Caco-2 (cell line): ENCODE measurements at regions not wholly inside any gene's neighbourhood (a gene's known extent, or its start where the extent isn't known, plus 50 kb on each side); places are given as distances from the start of the nearest gene placed in this dataset.

Source experiments
- BruUV-seq: library from RNA; stranded (reverse); fragments of 400-500 nt; replicated peaks from 2 replicates; lab custom pipeline; 2021; lab: Mats Ljungman, UMichigan
- CTCF ChIA-PET: fragments of 300-600 bp; sonication (Branson Sonifier 250); formaldehyde crosslinking; loops from one replicate; lab custom pipeline; 2022; ENCODE audit warnings: antibody characterized with exemption; lab: Charles Lee
- POLR2A ChIA-PET: fragments of 300-600 bp; sonication (Branson Sonifier 250); formaldehyde crosslinking; loops from one replicate; lab custom pipeline; 2022; ENCODE audit warnings: antibody characterized with exemption; lab: Charles Lee
- DNase-seq, 2 experiments: peaks; one replicate each; pipeline versions ENCODE4 v3.0.0 to v3.0.0-alpha.2; 2020 to 2022
- H3K27me3 ChIP-seq: replicated peaks from 2 replicates; pipeline ENCODE4 v1.6.0; 2011; ENCODE audit warnings: low read length; ENCODE audit not compliant: control insufficient read depth, insufficient read depth
- H3K36me3 ChIP-seq: 2 replicates; pipeline ENCODE4 v1.5.1; 2011; ENCODE audit warnings: low read length; ENCODE audit not compliant: control insufficient read depth, insufficient read depth
- H3K4me1 ChIP-seq: fragments of 250-450 bp; sonication (Bioruptor Pico); 2 replicates; pipeline ENCODE4 v1.5.1; 2020; ENCODE audit warnings: mild to moderate bottlenecking
- H3K4me3 ChIP-seq: 2 replicates; pipeline ENCODE4 v1.5.1; 2011; ENCODE audit warnings: low read depth, mild to moderate bottlenecking, control low read depth, low read length
- H3K9me3 ChIP-seq: fragments of 250-450 bp; sonication (Bioruptor Pico); 2 replicates; pipeline ENCODE4 v1.5.1; 2020; ENCODE audit warnings: mild to moderate bottlenecking, moderate library complexity
- H3K27ac Mint-ChIP-seq: one replicate; pipeline ENCODE4 v1.8.0; 2022; ENCODE audit warnings: mixed read lengths; ENCODE audit not compliant: unreplicated experiment
- H3K27me3 Mint-ChIP-seq: one replicate; pipeline ENCODE4 v1.8.0; 2022; ENCODE audit warnings: mixed read lengths; ENCODE audit not compliant: insufficient read depth, unreplicated experiment
- H3K36me3 Mint-ChIP-seq: one replicate; pipeline ENCODE4 v1.8.0; 2022; ENCODE audit warnings: mild to moderate bottlenecking, mixed read lengths; ENCODE audit not compliant: insufficient read depth, unreplicated experiment
- H3K4me1 Mint-ChIP-seq: one replicate; pipeline ENCODE4 v1.8.0; 2022; ENCODE audit warnings: low read depth, mixed read lengths; ENCODE audit not compliant: unreplicated experiment
- H3K4me3 Mint-ChIP-seq: one replicate; pipeline ENCODE4 v1.8.0; 2022; ENCODE audit warnings: mild to moderate bottlenecking, moderate library complexity, mixed read lengths; ENCODE audit not compliant: unreplicated experiment
- H3K9me3 Mint-ChIP-seq: one replicate; pipeline ENCODE4 v1.8.0; 2022; ENCODE audit warnings: mixed read lengths; ENCODE audit not compliant: unreplicated experiment
- intact Hi-C: fragments of 100-400 bp; cut with micrococcal nuclease; formaldehyde crosslinking; loops from one replicate; pipeline ENCODE4 v1.10.0; 2022; ENCODE audit not compliant: unreplicated experiment
- TF ChIP-seq, protein P1 (sequence below), 2 experiments: fragments of 200-600 bp in 1 of 2; IDR thresholded peaks; 1 replicate in 1 of 2; 2 replicates in 1 of 2; pipeline versions ENCODE4 v1.5.1 to v1.8.0; 2011 to 2022; ENCODE audit warnings: antibody characterized with exemption in 1 of 2, control low read depth in 1 of 2, inconsistent platforms in 1 of 2, low read depth in 1 of 2, low read length in 1 of 2, mild to moderate bottlenecking in 1 of 2, moderate library complexity in 1 of 2; ENCODE audit not compliant: insufficient read depth in 1 of 2, severe bottlenecking in 1 of 2, unreplicated experiment in 1 of 2

- no peaks in the 10 kb centered on the region for H3K9me3 Mint-ChIP-seq
- TF ChIP-seq, protein P1, sequence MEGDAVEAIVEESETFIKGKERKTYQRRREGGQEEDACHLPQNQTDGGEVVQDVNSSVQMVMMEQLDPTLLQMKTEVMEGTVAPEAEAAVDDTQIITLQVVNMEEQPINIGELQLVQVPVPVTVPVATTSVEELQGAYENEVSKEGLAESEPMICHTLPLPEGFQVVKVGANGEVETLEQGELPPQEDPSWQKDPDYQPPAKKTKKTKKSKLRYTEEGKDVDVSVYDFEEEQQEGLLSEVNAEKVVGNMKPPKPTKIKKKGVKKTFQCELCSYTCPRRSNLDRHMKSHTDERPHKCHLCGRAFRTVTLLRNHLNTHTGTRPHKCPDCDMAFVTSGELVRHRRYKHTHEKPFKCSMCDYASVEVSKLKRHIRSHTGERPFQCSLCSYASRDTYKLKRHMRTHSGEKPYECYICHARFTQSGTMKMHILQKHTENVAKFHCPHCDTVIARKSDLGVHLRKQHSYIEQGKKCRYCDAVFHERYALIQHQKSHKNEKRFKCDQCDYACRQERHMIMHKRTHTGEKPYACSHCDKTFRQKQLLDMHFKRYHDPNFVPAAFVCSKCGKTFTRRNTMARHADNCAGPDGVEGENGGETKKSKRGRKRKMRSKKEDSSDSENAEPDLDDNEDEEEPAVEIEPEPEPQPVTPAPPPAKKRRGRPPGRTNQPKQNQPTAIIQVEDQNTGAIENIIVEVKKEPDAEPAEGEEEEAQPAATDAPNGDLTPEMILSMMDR (IDR thresholded peaks at IDR 0.05; ENCODE audit: insufficient read depth in 1 of 2, low read depth in 1 of 2, low read length in 1 of 2, severe bottlenecking in 1 of 2, unreplicated experiment in 1 of 2) = no peak
- ChIA-PET CTCF (no interaction called here), POLR2A (no interaction called here)
- Histone ChIP-seq H3K4me3 (no peak overlapping the region), H3K27me3 (no peaks in the 10 kb centered on the region), H3K9me3 (peaks cover 2% of the 10 kb centered on the region; the same call in 1 of the 2 replicates), H3K36me3 (no peaks in the 10 kb centered on the region), H3K4me1 (peaks cover 7% of the 10 kb centered on the region; the same call in 1 of the 2 replicates)
- BruUV-seq = no TSS peak
- intact Hi-C loops = no loop called here
- no peaks in the 10 kb centered on the region for H3K36me3 Mint-ChIP-seq
- peak overlapping the region; percentile 35 for H3K4me3 Mint-ChIP-seq
- no peaks in the 10 kb centered on the region for H3K27me3 Mint-ChIP-seq
- H3K4me1 Mint-ChIP-seq = peaks cover 14% of the 10 kb centered on the region
- H3K27ac Mint-ChIP-seq = peak overlapping the region; percentile 71
- DNase-seq = peak; percentile 53 to 70
Measured at GRCh38 chr5:96157077-96157780, 195.6 kb upstream of the ELL2 start.

DNA sequence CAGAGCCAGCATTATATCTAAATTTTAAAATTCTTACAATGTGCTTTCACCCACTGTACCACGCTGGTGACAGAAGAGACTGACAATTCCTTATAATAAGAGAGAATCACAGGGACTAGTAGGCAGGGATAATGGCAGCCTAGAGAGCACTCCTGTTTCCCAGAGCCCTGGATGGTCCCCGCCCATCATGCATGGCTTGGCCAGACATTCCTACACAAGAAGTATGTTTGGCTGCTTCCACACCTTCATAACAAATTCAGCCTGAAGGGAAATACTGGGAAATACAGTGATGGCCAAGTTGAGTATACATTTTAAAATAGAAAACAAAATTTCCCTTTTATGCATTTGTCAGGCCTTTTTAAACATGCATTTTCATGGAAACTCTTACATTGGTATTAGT is 193.5 kb upstream of the ELL2 start:
- no peaks in the 10 kb centered on the region for H3K27me3 Mint-ChIP-seq
- POLR2A ChIA-PET = no interaction called here
- H3K27ac Mint-ChIP-seq = no peak overlapping the region
- BruUV-seq = no TSS peak
- H3K36me3 Mint-ChIP-seq = no peaks in the 10 kb centered on the region
- no peak for DNase-seq
- no peak overlapping the region for H3K4me3 Mint-ChIP-seq
- CTCF ChIA-PET = no interaction called here
- H3K4me1 Mint-ChIP-seq = peaks cover 14% of the 10 kb centered on the region
- intact Hi-C loops = no loop called here
- TF ChIP-seq, protein P1 (IDR thresholded peaks at IDR 0.05; ENCODE audit: insufficient read depth in 1 of 2, low read depth in 1 of 2, low read length in 1 of 2, severe bottlenecking in 1 of 2, unreplicated experiment in 1 of 2) = no peak
- H3K9me3 Mint-ChIP-seq = no peaks in the 10 kb centered on the region
- Histone ChIP-seq H3K9me3 (no peaks in the 10 kb centered on the region), H3K27me3 (no peaks in the 10 kb centered on the region), H3K4me3 (no peak overlapping the region), H3K4me1 (peaks cover 7% of the 10 kb centered on the region; the same call in 1 of the 2 replicates), H3K36me3 (no peaks in the 10 kb centered on the region)

DNA sequence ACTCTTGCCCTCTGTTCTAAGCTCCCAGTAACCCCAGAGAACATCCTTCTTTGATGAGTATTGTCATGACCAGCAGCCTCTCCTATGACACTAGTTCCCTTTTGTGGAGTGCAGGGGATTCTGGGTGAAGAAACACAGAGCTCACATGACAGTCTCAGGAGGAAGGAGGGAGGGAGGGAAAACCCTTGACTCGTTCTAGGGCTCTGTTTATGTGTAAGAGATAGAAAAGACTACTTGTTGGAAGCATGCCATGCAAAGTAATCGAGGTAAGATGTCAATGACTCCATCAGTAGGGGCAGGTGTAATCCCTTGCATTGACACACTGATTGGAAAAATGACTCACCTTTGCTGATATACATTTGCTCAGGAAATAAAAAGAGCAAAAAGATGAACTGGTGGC is 190.2 kb upstream of the ELL2 start:
- H3K36me3 ChIP-seq = no peaks in the 10 kb centered on the region
- TF ChIP-seq, protein P1 (IDR thresholded peaks at IDR 0.05; ENCODE audit: insufficient read depth in 1 of 2, low read depth in 1 of 2, low read length in 1 of 2, severe bottlenecking in 1 of 2, unreplicated experiment in 1 of 2) = no peak
- Mint-ChIP-seq H3K36me3 (no peaks in the 10 kb centered on the region), H3K27ac (no peak overlapping the region), H3K4me1 (peaks cover under 1% of the 10 kb centered on the region), H3K9me3 (no peaks in the 10 kb centered on the region), H3K4me3 (no peak overlapping the region), H3K27me3 (no peaks in the 10 kb centered on the region)
- CTCF ChIA-PET = no interaction called here
- no peak overlapping the region for H3K4me3 ChIP-seq
- POLR2A ChIA-PET = no interaction called here
- no TSS peak for BruUV-seq
- DNase-seq = no peak
- H3K27me3 ChIP-seq = no peaks in the 10 kb centered on the region
- H3K4me1 ChIP-seq = peaks cover under 1% of the 10 kb centered on the region; the same call in 1 of the 2 replicates
- intact Hi-C loops = no loop called here
- no peaks in the 10 kb centered on the region for H3K9me3 ChIP-seq
